ENCODE measurements at regions not wholly inside any gene's neighbourhood (a gene's known extent, or its start where the extent isn't known, plus 50 kb on each side); places are given as distances from the start of the nearest gene placed in this dataset.

DNA sequence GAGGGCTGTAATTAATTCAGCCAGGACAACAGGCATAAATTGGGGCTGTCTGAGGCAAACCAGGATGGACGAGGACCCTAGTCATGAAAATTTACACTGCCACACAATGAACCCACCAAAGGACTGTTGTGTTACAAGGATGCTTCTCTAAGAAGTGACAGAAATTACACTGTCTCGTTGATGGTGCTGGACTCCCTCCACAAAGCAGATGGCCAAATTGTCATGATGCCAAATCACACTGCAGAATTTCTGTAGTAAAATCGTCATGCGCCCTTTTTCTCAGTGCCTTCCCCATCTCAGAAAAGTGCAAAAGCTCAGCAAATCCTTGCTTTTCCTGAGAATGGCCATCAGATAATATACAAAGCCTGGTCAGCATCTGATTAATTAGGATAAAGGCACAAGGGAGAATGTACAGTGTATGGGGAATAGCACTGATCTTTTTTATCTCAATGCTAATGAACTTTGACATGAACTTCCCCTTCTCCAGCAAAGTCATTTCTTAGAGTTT, 545.8 kb downstream of the CSNK1G3 start:
- TF ChIP-seq CTCF (IDR thresholded peaks at IDR 0.05 in 8 of 11, conservative IDR thresholded peaks at IDR 0.05 in 3 of 11), result no peak
- TF ChIP-seq POLR2AphosphoS5 (IDR thresholded peaks at IDR 0.05), result no peak
- no peak for TF ChIP-seq POLR2A (IDR thresholded peaks at IDR 0.05)

Data from spleen (tissue), 7 donors.